ENCODE measurements at regions not wholly inside any gene's neighbourhood (a gene's known extent, or its start where the extent isn't known, plus 50 kb on each side); places are given as distances from the start of the nearest gene placed in this dataset.

DNA sequence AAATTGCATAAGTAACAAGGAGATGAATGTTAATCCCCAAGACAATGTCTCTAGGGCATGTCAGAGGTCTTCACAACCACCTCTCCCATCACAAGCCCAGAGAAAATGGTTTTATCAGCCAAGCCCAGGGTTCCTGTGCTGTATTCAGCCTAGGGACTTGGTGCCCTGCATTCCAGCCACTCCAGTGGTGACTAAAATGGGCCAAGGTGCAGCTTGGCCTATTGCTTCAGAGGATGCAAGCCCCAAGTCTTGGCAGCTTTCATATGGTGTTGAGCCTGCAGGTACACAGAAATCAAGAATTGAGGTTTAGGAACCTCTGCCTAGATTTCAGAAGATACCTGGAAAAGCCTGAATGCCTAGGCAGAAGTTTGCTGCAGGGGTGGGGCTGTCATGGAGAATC is 1118.6 kb downstream of the PLA2G4A start:
- Histone ChIP-seq H3K27me3 (ENCODE audit: insufficient read depth, low read depth, low read length) (no peaks in the 10 kb centered on the region), H3K4me2 (ENCODE audit: low read length) (no peak overlapping the region), H3K27ac (ENCODE audit: low read length) (no peak overlapping the region), H3K9me3 (ENCODE audit: low read length) (no peaks in the 10 kb centered on the region), H3K9me2 (ENCODE audit: insufficient read depth, low read length) (no peaks in the 10 kb centered on the region), H2AFZ (ENCODE audit: low read depth, low read length) (no peak overlapping the region), H3K9ac (ENCODE audit: low read length) (no peak overlapping the region), H3K79me2 (replicated peaks; ENCODE audit: insufficient read depth, low read length) (no peaks in the 10 kb centered on the region), H4K20me1 (ENCODE audit: insufficient read depth) (no peaks in the 10 kb centered on the region), H3K36me3 (ENCODE audit: insufficient read depth, low read length) (no peaks in the 10 kb centered on the region), H3F3A (ENCODE audit: insufficient read depth, low read length, poor library complexity, severe bottlenecking) (no peaks in the 10 kb centered on the region), H3K4me3 (ENCODE audit: low read length) (no peak overlapping the region)
- TF ChIP-seq POLR2AphosphoS5 (IDR thresholded peaks at IDR 0.05) (no peak), MXI1 (conservative IDR thresholded peaks at IDR 0.05; ENCODE audit: poor library complexity, severe bottlenecking) (no peak), CTCF (IDR thresholded peaks at IDR 0.05; ENCODE audit: poor library complexity, severe bottlenecking) (no peak), EP300 (conservative IDR thresholded peaks at IDR 0.05; ENCODE audit: poor library complexity, severe bottlenecking) (no peak), REST (IDR thresholded peaks at IDR 0.05; ENCODE audit: borderline replicate concordance) (no peak), TAF1 (IDR thresholded peaks at IDR 0.05; ENCODE audit: low read depth) (no peak)

DNA sequence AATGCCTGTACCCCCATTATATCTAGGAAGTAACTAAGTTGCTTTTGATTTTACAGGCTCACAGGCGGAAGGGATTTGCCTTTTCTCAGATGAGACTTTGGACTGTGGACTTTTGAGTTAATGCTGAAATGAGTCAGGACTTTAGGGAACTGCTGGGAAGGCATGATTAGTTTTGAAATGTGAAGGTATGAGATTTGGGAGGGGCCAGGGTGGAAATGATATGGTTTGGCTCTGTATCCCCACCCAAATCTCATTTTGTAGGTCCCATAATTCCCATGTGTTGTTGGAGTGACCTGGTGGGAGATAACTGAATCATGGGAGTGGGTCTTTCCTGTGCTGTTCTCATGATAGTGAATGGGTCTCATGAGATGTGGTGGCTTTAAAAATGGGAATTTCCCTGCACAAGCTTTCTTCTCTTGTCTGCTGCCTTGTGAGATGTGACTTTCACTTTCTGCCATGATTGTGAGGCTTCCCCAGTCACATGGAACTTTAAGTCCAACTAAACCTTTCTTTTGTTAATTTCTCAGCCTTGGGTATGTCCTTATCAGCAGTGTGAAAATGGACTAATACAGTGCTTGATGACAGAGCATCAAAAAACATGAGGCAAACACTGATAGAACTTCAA is 1119.5 kb downstream of the PLA2G4A start:
- H3K9me2 ChIP-seq (ENCODE audit: insufficient read depth, low read length): no peaks in the 10 kb centered on the region
- H3K36me3 ChIP-seq (ENCODE audit: insufficient read depth, low read length): no peaks in the 10 kb centered on the region
- H3K27me3 ChIP-seq (ENCODE audit: insufficient read depth, low read depth, low read length): no peaks in the 10 kb centered on the region
- no peak overlapping the region for H3K27ac ChIP-seq (ENCODE audit: low read length)
- TF ChIP-seq RAD21 (conservative IDR thresholded peaks at IDR 0.05) (no peak), EZH2 (IDR thresholded peaks at IDR 0.05; ENCODE audit: borderline replicate concordance, insufficient read depth, low read length, poor library complexity, severe bottlenecking) (no peak), TAF1 (IDR thresholded peaks at IDR 0.05; ENCODE audit: low read depth) (no peak), MXI1 (conservative IDR thresholded peaks at IDR 0.05; ENCODE audit: poor library complexity, severe bottlenecking) (no peak), REST (IDR thresholded peaks at IDR 0.05; ENCODE audit: borderline replicate concordance) (no peak), EP300 (conservative IDR thresholded peaks at IDR 0.05; ENCODE audit: poor library complexity, severe bottlenecking) (no peak), SMC3 (conservative IDR thresholded peaks at IDR 0.05; ENCODE audit: poor library complexity) (no peak), POLR2AphosphoS5 (IDR thresholded peaks at IDR 0.05) (no peak), CTCF (IDR thresholded peaks at IDR 0.05; ENCODE audit: poor library complexity, severe bottlenecking) (no peak)
- H3K9ac ChIP-seq (ENCODE audit: low read length): no peak overlapping the region
- no peaks in the 10 kb centered on the region for H3K79me2 ChIP-seq (replicated peaks; ENCODE audit: insufficient read depth, low read length)
- no peak overlapping the region for H3K4me3 ChIP-seq (ENCODE audit: low read length)
- no peak overlapping the region for H2AFZ ChIP-seq (ENCODE audit: low read depth, low read length)
- H4K20me1 ChIP-seq (ENCODE audit: insufficient read depth): no peaks in the 10 kb centered on the region
- no peaks in the 10 kb centered on the region for H3K9me3 ChIP-seq (ENCODE audit: low read length)
- H3K4me2 ChIP-seq (ENCODE audit: low read length): no peak overlapping the region
- H3F3A ChIP-seq (ENCODE audit: insufficient read depth, low read length, poor library complexity, severe bottlenecking): no peaks in the 10 kb centered on the region
